Left hindlimb (tissue), 1 donor: ENCODE measurements at regions not wholly inside any gene's neighbourhood (a gene's known extent, or its start where the extent isn't known, plus 50 kb on each side); places are given as distances from the start of the nearest gene placed in this dataset.

Experiments
- DNase-seq: peaks from one replicate; pipeline ENCODE4 v3.0.0-alpha.2; 2018

- no peak for DNase-seq
Measured at GRCh38 chr18:67219821-67220220, 296.7 kb downstream of the DSEL start.

GRCh38 chr18:67218556-67218955, 298.0 kb downstream of the DSEL start:
- no peak for DNase-seq

GRCh38 chr18:67217551-67218166, 298.9 kb downstream of the DSEL start:
- DNase-seq = peak; percentile 45

GRCh38 chr18:67216846-67217245, 299.7 kb downstream of the DSEL start:
- DNase-seq = no peak

- DNase-seq = no peak
Measured at GRCh38 chr18:67215686-67216085, 300.8 kb downstream of the DSEL start.

GRCh38 chr18:67211646-67212045, 304.9 kb downstream of the DSEL start:
- DNase-seq = no peak

- DNase-seq = no peak
Measured at GRCh38 chr18:67200665-67201064, 315.9 kb downstream of the DSEL start.

- DNase-seq = no peak
Measured at GRCh38 chr18:67199993-67200617, 316.4 kb downstream of the DSEL start.

GRCh38 chr18:67194886-67195285, 321.6 kb downstream of the DSEL start:
- DNase-seq = no peak

- no peak for DNase-seq
Measured at GRCh38 chr18:67192535-67192934, 324.0 kb downstream of the DSEL start.

GRCh38 chr18:67183398-67183797, 333.1 kb downstream of the DSEL start:
- no peak for DNase-seq

- DNase-seq = no peak
Measured at GRCh38 chr18:67179726-67180125, 336.8 kb downstream of the DSEL start.

- DNase-seq = no peak
Measured at GRCh38 chr18:67159662-67160061, 356.9 kb downstream of the DSEL start.

- no peak for DNase-seq
Measured at GRCh38 chr18:67154979-67155378, 361.5 kb downstream of the DSEL start.

GRCh38 chr18:67151366-67151765, 365.2 kb downstream of the DSEL start:
- DNase-seq = no peak

- no peak for DNase-seq
Measured at GRCh38 chr18:67145586-67146292, 370.8 kb downstream of the DSEL start.

- DNase-seq = no peak
Measured at GRCh38 chr18:67144329-67144728, 372.2 kb downstream of the DSEL start.

GRCh38 chr18:67143028-67143427, 373.5 kb downstream of the DSEL start:
- no peak for DNase-seq

GRCh38 chr18:67142604-67143003, 373.9 kb downstream of the DSEL start:
- DNase-seq = no peak

GRCh38 chr18:67140495-67140894, 376.0 kb downstream of the DSEL start:
- no peak for DNase-seq

- no peak for DNase-seq
Measured at GRCh38 chr18:67139899-67140298, 376.6 kb downstream of the DSEL start.

GRCh38 chr18:67135981-67136380, 380.5 kb downstream of the DSEL start:
- no peak for DNase-seq

GRCh38 chr18:67134911-67135310, 381.6 kb downstream of the DSEL start:
- DNase-seq = no peak

- DNase-seq = no peak
Measured at GRCh38 chr18:67133669-67134068, 382.9 kb downstream of the DSEL start.
